Activated CD4-positive, alpha-beta memory T cell treated with anti-CD3 and anti-CD28 coated beads for 36 hours (primary cell): ENCODE measurements at regions not wholly inside any gene's neighbourhood (a gene's known extent, or its start where the extent isn't known, plus 50 kb on each side); places are given as distances from the start of the nearest gene placed in this dataset.

Experiments used
- CTCF ChIA-PET: fragments of 350-600 bp; sonication (Branson Sonifier 250); formaldehyde crosslinking; loops from one replicate; lab custom pipeline; 2021; ENCODE audit warnings: antibody characterized with exemption, inconsistent platforms; lab: Charles Lee
- POLR2A ChIA-PET: fragments of 350-600 bp; sonication (Branson Sonifier 250); formaldehyde crosslinking; loops from one replicate; lab custom pipeline; 2021; ENCODE audit warnings: antibody characterized with exemption; lab: Charles Lee
- DNase-seq: peaks from one replicate; pipeline ENCODE4 v3.0.0-alpha.2; 2020
- H3K27ac Mint-ChIP-seq: one replicate; pipeline ENCODE4 v1.8.0; 2021; ENCODE audit warnings: mixed read lengths
- H3K27me3 Mint-ChIP-seq: one replicate; pipeline ENCODE4 v1.8.0; 2021; ENCODE audit warnings: mixed read lengths
- H3K36me3 Mint-ChIP-seq: one replicate; pipeline ENCODE4 v1.8.0; 2021; ENCODE audit warnings: mixed read lengths
- H3K4me1 Mint-ChIP-seq: one replicate; pipeline ENCODE4 v1.8.0; 2021; ENCODE audit warnings: low read depth, mixed read lengths
- H3K4me3 Mint-ChIP-seq: one replicate; pipeline ENCODE4 v1.8.0; 2021; ENCODE audit warnings: mild to moderate bottlenecking, mixed read lengths
- H3K9me3 Mint-ChIP-seq: one replicate; pipeline ENCODE4 v1.8.0; 2021; ENCODE audit warnings: mixed read lengths
- intact Hi-C: fragments of 100-400 bp; cut with micrococcal nuclease; formaldehyde crosslinking; loops from one replicate; pipeline ENCODE4 v1.15.1; 2023

GRCh38 chr4:11503166-11503565 lies 74.5 kb upstream of the HS3ST1 start:
- intact Hi-C loops, result no loop called here
- ChIA-PET POLR2A (no interaction called here), CTCF (no interaction called here)
- H3K36me3 Mint-ChIP-seq, result no peaks in the 10 kb centered on the region
- H3K27ac Mint-ChIP-seq, result no peak overlapping the region
- no peaks in the 10 kb centered on the region for H3K9me3 Mint-ChIP-seq
- DNase-seq, result no peak
- no peak overlapping the region for H3K4me3 Mint-ChIP-seq
- H3K4me1 Mint-ChIP-seq, result peaks cover 20% of the 10 kb centered on the region
- H3K27me3 Mint-ChIP-seq, result peaks cover 2% of the 10 kb centered on the region

GRCh38 chr4:11497972-11498371 lies 69.3 kb upstream of the HS3ST1 start:
- no peak overlapping the region for H3K27ac Mint-ChIP-seq
- ChIA-PET POLR2A (no interaction called here), CTCF (no interaction called here)
- peaks cover 3% of the 10 kb centered on the region for H3K4me1 Mint-ChIP-seq
- no peak overlapping the region for H3K4me3 Mint-ChIP-seq
- intact Hi-C loops, result no loop called here
- peaks cover 4% of the 10 kb centered on the region for H3K27me3 Mint-ChIP-seq
- H3K36me3 Mint-ChIP-seq, result no peaks in the 10 kb centered on the region
- no peak for DNase-seq
- H3K9me3 Mint-ChIP-seq, result peaks cover 2% of the 10 kb centered on the region

GRCh38 chr4:11497212-11497806 lies 68.6 kb upstream of the HS3ST1 start:
- intact Hi-C loops, result no loop called here
- ChIA-PET CTCF (no interaction called here), POLR2A (no interaction called here)
- peaks cover 3% of the 10 kb centered on the region for H3K4me1 Mint-ChIP-seq
- no peak overlapping the region for H3K27ac Mint-ChIP-seq
- peaks cover 2% of the 10 kb centered on the region for H3K9me3 Mint-ChIP-seq
- H3K36me3 Mint-ChIP-seq, result no peaks in the 10 kb centered on the region
- H3K27me3 Mint-ChIP-seq, result peaks cover 4% of the 10 kb centered on the region
- DNase-seq, result no peak
- H3K4me3 Mint-ChIP-seq, result no peak overlapping the region

DNA sequence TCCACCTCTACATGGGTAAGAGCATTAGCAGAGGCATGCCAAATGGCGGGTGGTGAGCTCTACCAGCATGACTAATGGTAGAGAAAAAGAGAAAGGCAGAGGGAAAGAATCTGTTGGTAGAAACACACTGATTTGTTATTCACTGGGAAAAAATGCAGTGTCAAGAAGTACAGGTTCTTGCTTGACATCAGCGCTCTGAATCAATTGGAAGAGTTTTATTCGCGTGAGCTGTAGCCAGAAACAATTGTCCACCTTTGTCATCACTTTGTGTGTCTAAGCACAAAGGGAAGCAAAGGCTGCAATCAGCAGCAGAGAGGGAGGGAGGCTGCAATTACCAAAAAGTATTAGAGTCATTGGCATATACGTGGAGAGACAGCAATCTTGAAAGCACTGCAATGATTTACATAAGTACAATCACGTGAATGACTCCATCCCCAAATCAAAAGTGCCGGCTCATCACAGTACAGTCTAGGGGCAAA lies 67.7 kb upstream of the HS3ST1 start:
- no peak overlapping the region for H3K27ac Mint-ChIP-seq
- intact Hi-C loops, result no loop called here
- H3K4me1 Mint-ChIP-seq, result peaks cover 3% of the 10 kb centered on the region

GRCh38 chr4:11495818-11496217 lies 67.1 kb upstream of the HS3ST1 start:
- no peak for DNase-seq
- peaks cover 3% of the 10 kb centered on the region for H3K4me1 Mint-ChIP-seq
- H3K36me3 Mint-ChIP-seq, result no peaks in the 10 kb centered on the region
- H3K27me3 Mint-ChIP-seq, result peaks cover 4% of the 10 kb centered on the region
- no peak overlapping the region for H3K4me3 Mint-ChIP-seq
- POLR2A ChIA-PET, result no interaction called here
- intact Hi-C loops, result no loop called here
- no peak overlapping the region for H3K27ac Mint-ChIP-seq
- CTCF ChIA-PET, result no interaction called here
- peaks cover 2% of the 10 kb centered on the region for H3K9me3 Mint-ChIP-seq

More for the DNA sequence above, 67.7 kb upstream of the HS3ST1 start:
- ChIA-PET POLR2A (no interaction called here), CTCF (no interaction called here)
- Mint-ChIP-seq H3K4me3 (no peak overlapping the region), H3K36me3 (no peaks in the 10 kb centered on the region), H3K27me3 (peaks cover 4% of the 10 kb centered on the region), H3K9me3 (peaks cover 2% of the 10 kb centered on the region)
- DNase-seq, result no peak

GRCh38 chr4:11495291-11495690 lies 66.6 kb upstream of the HS3ST1 start:
- H3K36me3 Mint-ChIP-seq, result no peaks in the 10 kb centered on the region
- H3K9me3 Mint-ChIP-seq, result peaks cover 2% of the 10 kb centered on the region
- intact Hi-C loops, result no loop called here
- peaks cover 3% of the 10 kb centered on the region for H3K4me1 Mint-ChIP-seq
- ChIA-PET CTCF (no interaction called here), POLR2A (no interaction called here)
- H3K27me3 Mint-ChIP-seq, result peaks cover 4% of the 10 kb centered on the region
- no peak overlapping the region for H3K4me3 Mint-ChIP-seq
- DNase-seq, result no peak
- H3K27ac Mint-ChIP-seq, result no peak overlapping the region

DNA sequence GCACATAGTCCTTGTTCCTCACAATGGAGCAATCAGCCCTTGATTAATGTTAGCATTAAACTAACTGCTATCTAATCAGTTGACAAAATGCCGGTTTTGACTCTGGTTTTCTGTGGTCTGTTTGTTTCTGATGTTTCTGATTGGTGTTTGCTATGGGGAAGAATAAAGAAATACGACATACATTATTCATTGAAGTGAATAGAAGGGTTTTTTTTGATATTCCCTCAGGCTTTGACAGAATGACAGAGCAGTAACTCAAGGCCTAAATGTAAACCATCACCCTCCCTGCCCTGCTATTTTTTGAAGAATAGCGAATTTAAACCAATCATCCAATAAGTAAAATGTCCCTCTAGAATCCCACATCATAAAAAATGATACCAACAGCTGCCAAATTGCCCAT lies 65.5 kb upstream of the HS3ST1 start:
- POLR2A ChIA-PET, result no interaction called here
- no peaks in the 10 kb centered on the region for H3K36me3 Mint-ChIP-seq
- H3K4me1 Mint-ChIP-seq, result peaks cover 5% of the 10 kb centered on the region

GRCh38 chr4:11489453-11490083 lies 60.9 kb upstream of the HS3ST1 start:
- no peak overlapping the region for H3K4me3 Mint-ChIP-seq
- no peak for DNase-seq
- POLR2A ChIA-PET, result no interaction called here
- H3K27ac Mint-ChIP-seq, result no peak overlapping the region
- intact Hi-C loops, result loop anchor here (2.0 to 10.0 kb wide), 2 partner anchors 15 to 1305 kb away; no protein-coding TSS in a partner anchor
- H3K9me3 Mint-ChIP-seq, result no peaks in the 10 kb centered on the region
- H3K27me3 Mint-ChIP-seq, result no peaks in the 10 kb centered on the region
- no peaks in the 10 kb centered on the region for H3K36me3 Mint-ChIP-seq
- peaks cover 24% of the 10 kb centered on the region for H3K4me1 Mint-ChIP-seq
- CTCF ChIA-PET, result no interaction called here

More for the DNA sequence above, 65.5 kb upstream of the HS3ST1 start:
- Mint-ChIP-seq H3K27me3 (peaks cover 4% of the 10 kb centered on the region), H3K27ac (no peak overlapping the region), H3K4me3 (no peak overlapping the region), H3K9me3 (peaks cover 2% of the 10 kb centered on the region)
- intact Hi-C loops, result no loop called here
- no peak for DNase-seq
- CTCF ChIA-PET, result no interaction called here

GRCh38 chr4:11488657-11489452 lies 60.2 kb upstream of the HS3ST1 start:
- no peak overlapping the region for H3K27ac Mint-ChIP-seq
- intact Hi-C loops, result loop anchor here (1.0 to 10.0 kb wide), 3 partner anchors 16 to 1304 kb away; no protein-coding TSS in a partner anchor
- H3K4me1 Mint-ChIP-seq, result peaks cover 24% of the 10 kb centered on the region
- no peaks in the 10 kb centered on the region for H3K9me3 Mint-ChIP-seq
- ChIA-PET CTCF (no interaction called here), POLR2A (no interaction called here)
- no peak overlapping the region for H3K4me3 Mint-ChIP-seq
- DNase-seq, result no peak
- no peaks in the 10 kb centered on the region for H3K36me3 Mint-ChIP-seq
- no peaks in the 10 kb centered on the region for H3K27me3 Mint-ChIP-seq

- Mint-ChIP-seq H3K27ac (no peak overlapping the region), H3K9me3 (no peaks in the 10 kb centered on the region), H3K4me1 (peaks cover 24% of the 10 kb centered on the region), H3K4me3 (no peak overlapping the region), H3K36me3 (no peaks in the 10 kb centered on the region), H3K27me3 (no peaks in the 10 kb centered on the region)
- intact Hi-C loops, result loop anchor here (1.0 to 10.0 kb wide), 3 partner anchors 17 to 1303 kb away; no protein-coding TSS in a partner anchor
- DNase-seq, result no peak
- ChIA-PET CTCF (no interaction called here), POLR2A (no interaction called here)
Measured at GRCh38 chr4:11487868-11488544, 59.3 kb upstream of the HS3ST1 start.

DNA sequence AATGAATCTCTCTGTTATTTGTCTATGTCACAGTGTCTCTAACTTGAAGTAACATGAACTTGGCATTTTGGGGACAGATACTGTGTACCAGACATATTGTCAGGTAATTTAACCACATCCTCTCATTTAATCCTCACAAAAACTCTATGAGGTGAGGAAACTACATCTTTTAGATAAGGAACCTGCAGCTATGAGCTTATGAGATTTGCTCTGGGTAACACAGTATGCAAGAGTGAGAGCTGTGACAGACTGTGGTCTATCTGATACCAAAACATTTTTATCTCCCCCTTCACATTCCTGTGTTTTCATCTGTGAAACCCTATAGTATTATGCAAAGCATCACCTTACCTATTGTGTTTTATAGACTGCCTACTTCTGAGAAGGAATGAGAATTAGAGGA lies 58.4 kb upstream of the HS3ST1 start:
- intact Hi-C loops, result loop anchor here (10.0 kb wide), 1 partner anchor 1302 kb away; no protein-coding TSS in a partner anchor
- CTCF ChIA-PET, result no interaction called here
- H3K9me3 Mint-ChIP-seq, result no peaks in the 10 kb centered on the region
- H3K4me1 Mint-ChIP-seq, result peaks cover 27% of the 10 kb centered on the region
- DNase-seq, result no peak
- H3K36me3 Mint-ChIP-seq, result no peaks in the 10 kb centered on the region
- H3K4me3 Mint-ChIP-seq, result no peak overlapping the region
- no peaks in the 10 kb centered on the region for H3K27me3 Mint-ChIP-seq
- POLR2A ChIA-PET, result no interaction called here
- H3K27ac Mint-ChIP-seq, result no peak overlapping the region

DNA sequence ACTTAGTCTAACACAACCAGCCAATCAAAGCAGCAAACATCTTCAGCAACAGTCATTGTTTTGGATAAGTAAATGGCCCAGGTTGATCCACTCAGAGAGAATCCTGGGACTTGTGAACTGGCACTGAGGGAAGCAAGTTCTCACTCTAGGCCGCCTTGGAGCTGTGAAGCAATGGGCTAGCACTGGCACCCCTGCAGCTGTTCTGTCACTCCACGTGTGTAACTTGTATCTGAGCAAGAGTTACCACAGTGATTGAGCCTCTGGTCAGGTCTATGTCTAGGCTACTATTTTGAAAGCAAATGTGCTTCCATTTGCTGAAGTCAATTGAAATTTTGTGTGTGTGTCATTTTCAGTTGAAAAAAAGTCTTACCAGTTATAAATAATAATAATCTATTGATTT lies 57.2 kb upstream of the HS3ST1 start:
- Mint-ChIP-seq H3K27me3 (no peaks in the 10 kb centered on the region), H3K36me3 (no peaks in the 10 kb centered on the region), H3K4me3 (no peak overlapping the region), H3K4me1 (peaks cover 27% of the 10 kb centered on the region), H3K27ac (no peak overlapping the region), H3K9me3 (no peaks in the 10 kb centered on the region)
- POLR2A ChIA-PET, result no interaction called here
- CTCF ChIA-PET, result no interaction called here
- no peak for DNase-seq
- intact Hi-C loops, result loop anchor here (10.0 kb wide), 1 partner anchor 1301 kb away; no protein-coding TSS in a partner anchor
